Right atrium auricular region (tissue), 2 donors: ENCODE measurements at regions not wholly inside any gene's neighbourhood (a gene's known extent, or its start where the extent isn't known, plus 50 kb on each side); places are given as distances from the start of the nearest gene placed in this dataset.

ENCODE experiments used
- DNase-seq: peaks from one replicate; pipeline ENCODE4 v3.0.0-alpha.2; 2019; ENCODE audit warnings: low spot score
- H3K27ac ChIP-seq, 2 donors: fragments of 200-600 bp; sonication (generic); 1 replicate in 1 of 2; 2 replicates in 1 of 2; pipeline ENCODE4 v1.5.1; 2016 to 2019
- H3K27me3 ChIP-seq, 2 donors: fragments of 200-600 bp; sonication (generic); one replicate each; pipeline versions ENCODE4 v1.5.1 to v1.6.0; 2017 to 2019
- H3K36me3 ChIP-seq: fragments of 200-600 bp; sonication (generic); one replicate; pipeline ENCODE4 v1.5.1; 2016
- H3K4me1 ChIP-seq, 2 donors: fragments of 200-600 bp; sonication (generic); one replicate each; pipeline versions ENCODE4 v1.5.1 to v1.6.0; 2017 to 2019
- H3K4me3 ChIP-seq, 2 donors: fragments of 200-600 bp; sonication (generic); 1 replicate in 1 of 2; 2 replicates in 1 of 2; pipeline ENCODE4 v1.5.1; 2017 to 2019; ENCODE audit warnings: mild to moderate bottlenecking in 1 of 2, moderate library complexity in 1 of 2
- H3K9me3 ChIP-seq, 2 donors: fragments of 200-600 bp; sonication (generic); one replicate each; pipeline ENCODE4 v1.5.1; 2019
- TF ChIP-seq, protein P1 (sequence below), 2 donors: fragments of 200-600 bp; sonication (generic); IDR thresholded peaks; one replicate each; pipeline ENCODE4 v1.5.1; 2019; ENCODE audit warnings: antibody characterized with exemption in 2 of 2

GRCh38 chr18:46297621-46298020, 193.4 kb downstream of the HAUS1 start:
- Histone ChIP-seq H3K4me3 (no peak overlapping the region), H3K4me1 (no peaks in the 10 kb centered on the region), H3K9me3 (no peaks in the 10 kb centered on the region), H3K36me3 (no peaks in the 10 kb centered on the region), H3K27me3 (no peaks in the 10 kb centered on the region), H3K27ac (no peak overlapping the region)
- DNase-seq: no peak
- TF ChIP-seq, protein P1, sequence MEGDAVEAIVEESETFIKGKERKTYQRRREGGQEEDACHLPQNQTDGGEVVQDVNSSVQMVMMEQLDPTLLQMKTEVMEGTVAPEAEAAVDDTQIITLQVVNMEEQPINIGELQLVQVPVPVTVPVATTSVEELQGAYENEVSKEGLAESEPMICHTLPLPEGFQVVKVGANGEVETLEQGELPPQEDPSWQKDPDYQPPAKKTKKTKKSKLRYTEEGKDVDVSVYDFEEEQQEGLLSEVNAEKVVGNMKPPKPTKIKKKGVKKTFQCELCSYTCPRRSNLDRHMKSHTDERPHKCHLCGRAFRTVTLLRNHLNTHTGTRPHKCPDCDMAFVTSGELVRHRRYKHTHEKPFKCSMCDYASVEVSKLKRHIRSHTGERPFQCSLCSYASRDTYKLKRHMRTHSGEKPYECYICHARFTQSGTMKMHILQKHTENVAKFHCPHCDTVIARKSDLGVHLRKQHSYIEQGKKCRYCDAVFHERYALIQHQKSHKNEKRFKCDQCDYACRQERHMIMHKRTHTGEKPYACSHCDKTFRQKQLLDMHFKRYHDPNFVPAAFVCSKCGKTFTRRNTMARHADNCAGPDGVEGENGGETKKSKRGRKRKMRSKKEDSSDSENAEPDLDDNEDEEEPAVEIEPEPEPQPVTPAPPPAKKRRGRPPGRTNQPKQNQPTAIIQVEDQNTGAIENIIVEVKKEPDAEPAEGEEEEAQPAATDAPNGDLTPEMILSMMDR (IDR thresholded peaks at IDR 0.05): no peak

GRCh38 chr18:46298511-46298910, 194.3 kb downstream of the HAUS1 start:
- TF ChIP-seq, protein P1 (IDR thresholded peaks at IDR 0.05): no peak
- Histone ChIP-seq H3K27ac (no peak overlapping the region), H3K4me3 (no peak overlapping the region), H3K9me3 (peaks cover 0 to under 1% of the 10 kb centered on the region in 2 donors), H3K36me3 (no peaks in the 10 kb centered on the region), H3K4me1 (no peaks in the 10 kb centered on the region), H3K27me3 (no peaks in the 10 kb centered on the region)
- DNase-seq: no peak

DNA sequence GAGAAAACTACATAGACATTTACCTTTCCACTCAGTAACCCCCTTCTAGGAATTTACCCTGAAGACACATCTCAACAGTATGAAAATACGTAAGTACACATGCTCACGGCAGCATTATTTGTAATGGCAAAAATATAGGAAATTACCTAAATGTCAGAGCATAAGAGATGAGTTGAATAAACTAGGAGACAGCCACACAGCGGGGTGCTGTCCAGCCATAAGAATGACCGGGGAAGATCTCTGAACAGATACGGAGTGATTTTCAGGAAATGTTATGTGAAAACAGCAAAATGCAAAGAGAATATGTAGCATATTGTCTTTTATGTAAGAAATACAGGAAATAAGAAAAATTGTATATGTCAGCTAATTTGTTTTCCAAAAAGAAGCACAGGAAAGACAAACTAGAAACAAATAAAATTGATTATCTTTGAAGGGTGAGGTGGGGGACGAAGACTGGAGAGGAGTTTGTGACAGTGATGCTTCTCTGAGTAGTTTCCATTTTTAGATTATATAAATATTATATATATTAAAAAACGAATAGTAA, 195.4 kb downstream of the HAUS1 start:
- H3K4me3 ChIP-seq: no peak overlapping the region
- H3K9me3 ChIP-seq: peaks cover 0 to 4% of the 10 kb centered on the region in 2 donors
- H3K4me1 ChIP-seq: no peaks in the 10 kb centered on the region
- no peak for DNase-seq
- no peaks in the 10 kb centered on the region for H3K36me3 ChIP-seq
- H3K27ac ChIP-seq: no peak overlapping the region
- H3K27me3 ChIP-seq: no peaks in the 10 kb centered on the region
- TF ChIP-seq, protein P1 (IDR thresholded peaks at IDR 0.05): no peak

GRCh38 chr18:46301081-46301480, 196.9 kb downstream of the HAUS1 start:
- Histone ChIP-seq H3K36me3 (no peaks in the 10 kb centered on the region), H3K9me3 (peaks cover 0 to 4% of the 10 kb centered on the region in 2 donors), H3K4me1 (no peaks in the 10 kb centered on the region), H3K27me3 (no peaks in the 10 kb centered on the region), H3K4me3 (no peak overlapping the region), H3K27ac (no peak overlapping the region)
- no peak for DNase-seq
- TF ChIP-seq, protein P1 (IDR thresholded peaks at IDR 0.05): no peak

DNA sequence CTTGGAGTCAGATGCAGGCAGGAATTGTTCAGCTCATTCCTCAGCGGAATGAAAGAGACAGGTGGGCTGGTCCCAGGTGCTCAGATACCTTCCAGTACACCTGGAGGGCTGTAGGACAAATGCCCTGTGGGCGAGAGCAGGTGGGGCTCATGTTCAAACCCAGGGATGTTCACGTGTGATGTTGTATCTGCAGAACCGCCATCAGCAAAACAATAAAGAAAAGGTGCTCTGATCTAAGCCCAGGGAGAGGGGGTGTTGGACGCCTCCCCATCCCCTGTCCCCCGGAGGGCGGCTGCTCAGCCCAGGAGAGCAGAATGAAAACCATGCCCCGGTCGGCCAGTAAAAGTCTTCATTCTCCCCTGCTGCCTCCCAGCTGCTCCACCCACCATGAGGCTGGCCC, 197.4 kb downstream of the HAUS1 start:
- TF ChIP-seq, protein P1 (IDR thresholded peaks at IDR 0.05): no peak
- no peak overlapping the region for H3K4me3 ChIP-seq
- no peaks in the 10 kb centered on the region for H3K4me1 ChIP-seq
- H3K27ac ChIP-seq: no peak overlapping the region
- no peaks in the 10 kb centered on the region for H3K36me3 ChIP-seq
- no peaks in the 10 kb centered on the region for H3K27me3 ChIP-seq
- peaks cover 0 to 4% of the 10 kb centered on the region in 2 donors for H3K9me3 ChIP-seq
- no peak for DNase-seq
